WERI-Rb-1 (cell line): ENCODE measurements at regions not wholly inside any gene's neighbourhood (a gene's known extent, or its start where the extent isn't known, plus 50 kb on each side); places are given as distances from the start of the nearest gene placed in this dataset.
A peak's percentile ranks its signal among the peaks of the same experiment; 100 is the strongest.
"Not testable (repeated sequence)": the region's sequence is repeated elsewhere in the genome, so short reads cannot be mapped to it uniquely, and the experiment has no call there.

Source experiments
- DNase-seq: peaks from one replicate; pipeline ENCODE4 v3.0.0-alpha.2; 2020
- H3K27ac ChIP-seq: fragments of 250-450 bp; sonication (Bioruptor Pico); 2 replicates; pipeline ENCODE4 v1.5.1; 2020; ENCODE audit warnings: mild to moderate bottlenecking, moderate library complexity
- H3K27me3 ChIP-seq: fragments of 250-450 bp; sonication (Bioruptor Pico); 2 replicates; pipeline ENCODE4 v1.5.1; 2021; ENCODE audit warnings: mild to moderate bottlenecking, low read depth, moderate library complexity; ENCODE audit not compliant: insufficient read depth, severe bottlenecking
- H3K36me3 ChIP-seq: fragments of 250-450 bp; sonication (Bioruptor Pico); 2 replicates; pipeline ENCODE4 v1.5.1; 2020; ENCODE audit warnings: mild to moderate bottlenecking, moderate library complexity
- H3K4me3 ChIP-seq: 2 replicates; pipeline ENCODE4 v1.5.1; 2011; ENCODE audit warnings: low read depth, mild to moderate bottlenecking, control low read depth, low read length
- H3K9me3 ChIP-seq: fragments of 250-450 bp; sonication (Bioruptor Pico); 2 replicates; pipeline ENCODE4 v1.5.1; 2021; ENCODE audit warnings: mild to moderate bottlenecking, moderate library complexity; ENCODE audit not compliant: severe bottlenecking
- CTCF ChIP-seq: IDR thresholded peaks from 2 replicates; pipeline ENCODE4 v1.5.1; 2011; ENCODE audit warnings: low read depth, mild to moderate bottlenecking, control low read depth, inconsistent platforms, low read length

DNA sequence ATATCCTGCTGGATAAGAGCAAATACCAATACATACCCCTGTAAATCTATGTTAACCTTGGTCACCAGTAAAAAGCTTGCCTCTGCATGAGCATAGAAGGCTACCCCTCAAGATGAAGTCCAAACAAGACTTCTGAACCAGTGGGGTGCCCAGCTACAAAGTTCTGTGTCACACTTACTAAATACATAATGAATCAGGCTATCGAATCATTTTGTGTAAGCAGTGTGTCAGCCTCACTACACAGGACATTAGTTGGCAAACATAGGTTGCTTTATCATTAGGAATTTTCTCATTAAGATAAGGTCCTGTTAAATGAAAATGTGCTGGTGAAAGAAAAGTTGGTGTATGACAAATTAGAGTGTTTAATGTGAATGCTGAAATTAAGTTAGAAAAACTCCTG lies 452.0 kb downstream of the MFSD1 start:
- Histone ChIP-seq H3K4me3 (no peak overlapping the region), H3K36me3 (no peaks in the 10 kb centered on the region), H3K27ac (no peak overlapping the region), H3K27me3 (peaks cover 40% of the 10 kb centered on the region), H3K9me3 (no peaks in the 10 kb centered on the region)
- no peak for TF ChIP-seq CTCF
- DNase-seq: no peak

GRCh38 chr3:159257954-159258353 lies 456.1 kb downstream of the MFSD1 start:
- Histone ChIP-seq H3K27me3 (peaks cover 43% of the 10 kb centered on the region), H3K36me3 (no peaks in the 10 kb centered on the region), H3K27ac (no peak overlapping the region), H3K9me3 (no peaks in the 10 kb centered on the region), H3K4me3 (no peak overlapping the region)
- TF ChIP-seq CTCF: no peak
- DNase-seq: no peak

- Histone ChIP-seq H3K9me3 (no peaks in the 10 kb centered on the region), H3K36me3 (no peaks in the 10 kb centered on the region), H3K27ac (no peak overlapping the region), H3K4me3 (no peak overlapping the region), H3K27me3 (peaks cover 37% of the 10 kb centered on the region)
- no peak for DNase-seq
- TF ChIP-seq CTCF: no peak
Observed at GRCh38 chr3:159258934-159259333, 457.1 kb downstream of the MFSD1 start.

GRCh38 chr3:159260049-159260662 lies 458.3 kb downstream of the MFSD1 start:
- DNase-seq: peak; percentile 24
- Histone ChIP-seq H3K4me3 (no peak overlapping the region), H3K9me3 (no peaks in the 10 kb centered on the region), H3K27ac (no peak overlapping the region), H3K36me3 (no peaks in the 10 kb centered on the region), H3K27me3 (peaks cover 32% of the 10 kb centered on the region)
- TF ChIP-seq CTCF: 0 out of 2 replicates have a peak, but pooled peaks have one; percentile 36

- not testable (repeated sequence) for H3K36me3 ChIP-seq, H3K9me3 ChIP-seq, H3K27ac ChIP-seq, H3K4me3 ChIP-seq, DNase-seq
- peaks cover 25% of the 10 kb centered on the region for H3K27me3 ChIP-seq
Observed at GRCh38 chr3:159261333-159261732, 459.5 kb downstream of the MFSD1 start.

- TF ChIP-seq CTCF: peak; percentile 57
- no peaks in the 10 kb centered on the region for H3K36me3 ChIP-seq
- peaks cover 6% of the 10 kb centered on the region for H3K27me3 ChIP-seq
- DNase-seq: peak; percentile 20
- H3K4me3 ChIP-seq: no peak overlapping the region
- no peak overlapping the region for H3K27ac ChIP-seq
- H3K9me3 ChIP-seq: no peaks in the 10 kb centered on the region
Observed at GRCh38 chr3:159263750-159264553, 462.1 kb downstream of the MFSD1 start.
